ENCODE measurements at regions not wholly inside any gene's neighbourhood (a gene's known extent, or its start where the extent isn't known, plus 50 kb on each side); places are given as distances from the start of the nearest gene placed in this dataset.
"Not testable (repeated sequence)": the region's sequence is repeated elsewhere in the genome, so short reads cannot be mapped to it uniquely, and the experiment has no call there.

GRCh38 chr10:31188792-31189406 is 130.1 kb upstream of the ZEB1 start:
- no peak for DNase-seq

- DNase-seq: no peak
These were observed 128.5 kb upstream of the ZEB1 start for GRCh38 chr10:31190488-31190887.

DNA sequence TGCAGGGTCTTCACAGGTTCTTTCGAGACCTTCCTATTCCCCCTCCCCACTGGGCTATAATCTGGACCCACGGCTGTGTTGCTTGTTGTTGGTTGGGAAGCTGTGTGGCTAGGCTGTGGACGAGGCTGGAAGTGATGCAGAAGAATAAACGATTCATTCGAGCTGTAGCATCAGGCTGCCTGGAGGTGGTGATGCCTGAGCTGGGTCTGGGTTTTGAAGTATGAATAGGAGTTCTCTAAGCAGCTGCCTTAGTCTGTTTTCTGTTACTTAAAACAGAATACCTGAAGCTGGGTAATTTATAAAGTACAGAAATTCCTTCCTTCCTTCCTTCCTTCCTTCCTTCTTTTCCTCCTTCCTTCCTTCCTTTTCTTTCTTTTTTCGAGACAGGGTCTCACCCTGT is 126.5 kb upstream of the ZEB1 start:
- DNase-seq: no peak

DNA sequence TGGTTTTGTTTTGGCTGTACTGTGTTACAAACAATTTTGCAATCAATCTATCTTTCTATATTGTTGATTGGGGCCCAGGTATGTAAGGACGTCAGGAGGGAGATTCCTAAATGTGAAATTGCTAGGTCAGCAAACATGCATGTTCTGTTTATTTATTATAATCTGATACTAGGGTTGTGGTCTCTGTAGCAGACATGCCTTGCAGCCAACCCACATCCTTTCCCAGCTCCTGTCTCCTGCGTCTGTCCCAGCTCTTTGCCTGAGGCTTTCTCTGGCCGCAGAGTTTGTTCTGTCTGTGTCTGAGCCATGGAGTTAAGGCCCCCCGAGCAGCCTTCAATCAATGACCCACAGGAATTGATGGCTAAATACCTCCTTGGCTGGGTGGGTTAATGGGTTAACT is 124.0 kb upstream of the ZEB1 start:
- no peak for DNase-seq

DNA sequence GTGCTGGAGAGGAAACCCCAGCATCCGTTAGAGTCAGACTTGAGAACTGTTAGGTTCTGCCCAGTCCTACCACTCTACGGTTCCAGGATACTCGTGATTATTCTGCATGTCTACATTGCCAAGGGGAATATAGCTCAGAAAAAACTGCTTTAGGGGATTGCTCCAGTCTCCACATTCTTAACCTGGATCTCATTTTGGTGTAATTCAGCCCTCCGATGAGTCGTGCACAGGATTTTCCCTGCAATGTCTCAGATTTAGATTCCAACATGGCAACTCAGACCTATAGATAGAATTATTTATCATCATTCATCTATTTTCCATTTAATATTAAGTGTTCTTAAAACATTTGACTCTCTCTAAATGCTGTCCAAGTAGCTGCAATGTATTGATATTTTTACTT is 121.1 kb upstream of the ZEB1 start:
- no peak for DNase-seq

- DNase-seq: no peak
These were observed 114.9 kb upstream of the ZEB1 start for GRCh38 chr10:31204090-31204489.

DNA sequence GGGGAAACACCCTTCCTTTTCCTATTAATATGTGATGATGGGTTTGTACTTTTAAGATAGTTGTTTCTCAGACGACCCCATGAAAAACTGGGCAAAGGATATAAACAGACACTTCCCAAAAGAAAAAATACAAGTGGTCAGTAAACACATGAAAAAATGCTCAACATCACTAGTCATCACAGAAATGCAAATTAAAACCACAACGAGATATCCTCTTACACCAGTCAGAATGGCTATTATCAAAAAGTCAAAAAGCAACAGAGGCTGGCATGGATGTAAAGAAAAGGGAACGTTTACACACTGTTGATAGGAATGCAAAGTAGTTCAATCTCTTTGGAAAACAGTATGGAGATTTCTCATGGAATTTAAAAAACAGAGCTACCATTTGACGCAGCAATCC is 111.4 kb upstream of the ZEB1 start:
- DNase-seq: no peak

GRCh38 chr10:31209478-31209877 is 109.5 kb upstream of the ZEB1 start:
- no peak for DNase-seq

DNA sequence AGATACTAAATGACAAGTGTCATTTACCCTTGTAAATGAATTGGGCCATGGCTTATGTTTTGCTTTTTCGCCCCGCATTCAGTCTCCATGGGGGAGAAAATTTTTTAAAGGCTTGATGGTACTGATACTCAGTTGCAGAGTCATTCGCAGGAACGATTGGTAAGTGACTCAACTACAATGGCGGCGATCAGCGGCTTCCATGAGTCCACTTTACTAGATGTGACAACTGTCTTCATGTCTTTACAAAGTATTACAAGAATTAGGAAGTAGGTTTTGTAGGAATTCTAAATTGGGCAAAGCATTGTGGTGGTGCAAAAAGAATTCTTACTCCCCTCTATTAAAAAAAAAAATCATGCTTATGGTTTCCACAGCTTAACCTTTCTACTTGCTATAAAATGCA is 108.8 kb upstream of the ZEB1 start:
- no peak for DNase-seq

GRCh38 chr10:31213959-31214358 is 105.1 kb upstream of the ZEB1 start:
- no peak for DNase-seq

- DNase-seq: no peak
These were observed 104.0 kb upstream of the ZEB1 start for GRCh38 chr10:31215052-31215451.

GRCh38 chr10:31219306-31219705 is 99.7 kb upstream of the ZEB1 start:
- no peak for DNase-seq

DNA sequence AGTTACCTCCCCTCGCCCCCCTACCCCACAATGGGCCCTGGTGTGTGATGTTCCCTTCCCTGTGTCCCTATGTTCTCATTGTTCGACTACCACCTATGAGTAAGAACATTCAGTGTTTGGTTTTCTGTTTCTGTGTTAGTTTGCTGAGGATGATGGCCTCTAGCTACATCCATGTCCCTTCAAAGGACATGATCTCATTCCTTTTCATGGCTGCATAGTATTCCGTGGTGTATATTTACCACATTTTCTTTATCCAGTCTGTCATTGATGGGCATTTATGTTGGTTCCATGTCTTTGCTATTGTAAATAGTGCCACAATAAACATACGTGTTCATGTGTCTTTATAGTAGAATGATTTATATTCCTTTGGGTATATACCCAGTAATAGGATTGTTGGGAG is 90.2 kb upstream of the ZEB1 start:
- DNase-seq: not testable (repeated sequence)

DNA sequence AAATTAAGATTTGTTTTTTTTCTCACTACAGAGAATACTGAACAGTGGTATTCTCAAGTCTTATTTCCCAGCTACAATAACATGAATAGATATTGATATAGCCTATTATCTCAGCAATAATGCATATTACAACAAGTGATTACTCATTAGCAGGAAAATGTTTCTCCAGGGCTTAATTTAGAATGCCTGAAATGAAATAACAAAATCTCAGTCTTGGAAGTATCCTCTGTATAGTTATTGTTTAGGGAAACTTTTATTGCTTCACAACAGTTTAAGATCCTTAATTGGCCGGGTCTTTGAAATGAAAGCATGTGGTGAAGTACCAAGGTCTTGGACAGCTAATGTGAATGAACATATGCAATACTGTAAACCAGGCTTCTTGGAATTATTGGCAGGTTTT is 79.1 kb upstream of the ZEB1 start:
- no peak for DNase-seq

- DNase-seq: no peak
These were observed 76.1 kb upstream of the ZEB1 start for GRCh38 chr10:31242902-31243301.

DNA sequence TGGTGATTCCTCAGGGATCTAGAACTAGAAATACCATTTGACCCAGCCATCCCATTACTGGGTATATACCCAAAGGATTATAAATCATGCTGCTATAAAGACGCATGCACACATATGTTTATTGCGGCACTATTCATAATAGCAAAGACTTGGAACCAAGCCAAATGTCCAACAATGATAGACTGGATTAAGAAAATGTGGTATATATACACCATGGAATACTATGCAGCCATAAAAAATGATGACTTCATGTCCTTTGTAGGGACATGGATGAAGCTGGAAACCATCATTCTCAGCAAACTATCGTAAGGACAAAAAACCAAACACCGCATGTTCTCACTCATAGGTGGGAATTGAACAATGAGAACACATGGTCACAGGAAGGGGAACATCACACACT is 67.9 kb upstream of the ZEB1 start:
- DNase-seq: not testable (repeated sequence)

DNA sequence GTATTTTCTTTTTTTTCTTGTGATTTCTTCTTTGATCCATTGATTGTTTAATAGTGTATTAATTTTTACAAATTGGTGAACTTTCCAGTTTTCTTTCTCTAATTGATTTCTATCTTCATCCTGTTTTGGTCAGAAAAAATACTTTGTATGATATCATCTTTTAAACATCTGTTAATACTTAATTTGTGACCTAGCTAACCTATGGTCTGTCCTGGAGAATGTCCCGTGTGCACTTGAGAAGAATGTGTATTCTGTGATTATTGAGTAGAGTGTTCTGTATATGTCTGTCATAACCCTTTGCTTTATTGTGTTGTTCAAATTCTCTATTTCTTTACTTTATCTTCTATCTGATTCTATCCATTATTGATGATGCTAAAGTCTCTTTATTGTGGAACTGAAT is 65.8 kb upstream of the ZEB1 start:
- DNase-seq: no peak

GRCh38 chr10:31261511-31262311 is 57.3 kb upstream of the ZEB1 start:
- DNase-seq: no peak

- no peak for DNase-seq
These were observed 56.3 kb upstream of the ZEB1 start for GRCh38 chr10:31262672-31263071.

GRCh38 chr10:31263903-31264302 is 55.1 kb upstream of the ZEB1 start:
- DNase-seq: no peak

GRCh38 chr10:31268444-31269303 is 50.3 kb upstream of the ZEB1 start:
- no peak for DNase-seq
